HEK293T (cell line): ENCODE measurements at regions not wholly inside any gene's neighbourhood (a gene's known extent, or its start where the extent isn't known, plus 50 kb on each side); places are given as distances from the start of the nearest gene placed in this dataset.
"Not testable (repeated sequence)": the region's sequence is repeated elsewhere in the genome, so short reads cannot be mapped to it uniquely, and the experiment has no call there.

ENCODE experiments used
- CTCF ChIA-PET: fragments of 350-600 bp; formaldehyde crosslinking; extraction: SDS; loops from one replicate; lab custom pipeline; 2021; ENCODE audit warnings: antibody characterized with exemption, inconsistent platforms; lab: Yijun Ruan, JAX
- POLR2A ChIA-PET: fragments of 350-600 bp; formaldehyde crosslinking; extraction: SDS; loops from one replicate; lab custom pipeline; 2020; ENCODE audit warnings: antibody characterized with exemption, inconsistent platforms; lab: Yijun Ruan, JAX
- DNase-seq: peaks from one replicate; pipeline ENCODE4 v3.0.0; 2012; ENCODE audit warnings: mixed read lengths; ENCODE audit errors: extremely low spot score
- ARNT ChIP-seq: fragments of 450-650 bp; IDR thresholded peaks from 2 replicates; pipeline ENCODE4 v1.6.1; 2017; ENCODE audit warnings: mild to moderate bottlenecking
- BHLHE40 ChIP-seq: fragments of 450-650 bp; IDR thresholded peaks from 2 replicates; pipeline ENCODE4 v1.6.1; 2016; ENCODE audit warnings: mild to moderate bottlenecking, moderate library complexity, borderline replicate concordance
- CTBP1 ChIP-seq: fragments of 450-650 bp; IDR thresholded peaks from 2 replicates; pipeline ENCODE4 v1.6.1; 2016; ENCODE audit warnings: borderline replicate concordance
- ELF4 ChIP-seq: fragments of 450-650 bp; IDR thresholded peaks from 2 replicates; pipeline ENCODE4 v1.6.1; 2017; ENCODE audit warnings: antibody characterized with exemption
- FOXA1 ChIP-seq: fragments of 450-650 bp; IDR thresholded peaks from 2 replicates; pipeline ENCODE4 v1.6.1; 2016; ENCODE audit warnings: mild to moderate bottlenecking
- FOXK2 ChIP-seq: fragments of 450-650 bp; IDR thresholded peaks from 2 replicates; pipeline ENCODE4 v1.6.1; 2016; ENCODE audit warnings: mild to moderate bottlenecking
- FOXM1 ChIP-seq: fragments of 450-650 bp; IDR thresholded peaks from 2 replicates; pipeline ENCODE4 v1.6.1; 2017; ENCODE audit warnings: mild to moderate bottlenecking, borderline replicate concordance
- HDGF ChIP-seq: fragments of 450-650 bp; IDR thresholded peaks from 2 replicates; pipeline ENCODE4 v1.6.1; 2017; ENCODE audit warnings: antibody characterized with exemption, borderline replicate concordance
- L3MBTL2 ChIP-seq: fragments of 450-650 bp; conservative IDR thresholded peaks from 2 replicates; pipeline ENCODE4 v1.6.1; 2016; ENCODE audit warnings: mild to moderate bottlenecking
- LEF1 ChIP-seq: fragments of 450-650 bp; IDR thresholded peaks from 2 replicates; pipeline ENCODE4 v1.6.1; 2017; ENCODE audit warnings: mild to moderate bottlenecking, borderline replicate concordance
- NFRKB ChIP-seq: fragments of 450-650 bp; IDR thresholded peaks from 2 replicates; pipeline ENCODE4 v1.6.1; 2016; ENCODE audit warnings: mild to moderate bottlenecking, moderate library complexity
- SP1 ChIP-seq: fragments of 450-650 bp; IDR thresholded peaks from 2 replicates; pipeline ENCODE4 v1.6.1; 2017
- SUZ12 ChIP-seq: fragments of 450-650 bp; IDR thresholded peaks from 2 replicates; pipeline ENCODE4 v1.6.1; 2016; ENCODE audit warnings: mild to moderate bottlenecking
- TARDBP ChIP-seq: fragments of 450-650 bp; IDR thresholded peaks from 2 replicates; pipeline ENCODE4 v1.6.1; 2016
- ZNF384 ChIP-seq: fragments of 450-650 bp; IDR thresholded peaks from 2 replicates; pipeline ENCODE4 v1.6.1; 2016
- TF ChIP-seq, protein P1 (sequence below): fragments of 450-650 bp; IDR thresholded peaks from 2 replicates; pipeline ENCODE4 v1.6.1; 2016

GRCh38 chr5:94009161-94009560 lies 267.8 kb upstream of the POU5F2 start:
- no peak for DNase-seq
- POLR2A ChIA-PET = no interaction called here
- CTCF ChIA-PET = interaction anchor here (0.6 kb wide), 1 partner anchor 95 kb away, joined by 5 read pairs; no protein-coding TSS in a partner anchor
- TF ChIP-seq ARNT (no peak), L3MBTL2 (no peak), BHLHE40 (no peak), ZNF384 (no peak), TARDBP (no peak), SP1 (no peak), FOXA1 (no peak), FOXK2 (no peak), HDGF (no peak), NFRKB (no peak), FOXM1 (no peak)
- TF ChIP-seq, protein P1, sequence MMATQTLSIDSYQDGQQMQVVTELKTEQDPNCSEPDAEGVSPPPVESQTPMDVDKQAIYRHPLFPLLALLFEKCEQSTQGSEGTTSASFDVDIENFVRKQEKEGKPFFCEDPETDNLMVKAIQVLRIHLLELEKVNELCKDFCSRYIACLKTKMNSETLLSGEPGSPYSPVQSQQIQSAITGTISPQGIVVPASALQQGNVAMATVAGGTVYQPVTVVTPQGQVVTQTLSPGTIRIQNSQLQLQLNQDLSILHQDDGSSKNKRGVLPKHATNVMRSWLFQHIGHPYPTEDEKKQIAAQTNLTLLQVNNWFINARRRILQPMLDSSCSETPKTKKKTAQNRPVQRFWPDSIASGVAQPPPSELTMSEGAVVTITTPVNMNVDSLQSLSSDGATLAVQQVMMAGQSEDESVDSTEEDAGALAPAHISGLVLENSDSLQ = no peak

DNA sequence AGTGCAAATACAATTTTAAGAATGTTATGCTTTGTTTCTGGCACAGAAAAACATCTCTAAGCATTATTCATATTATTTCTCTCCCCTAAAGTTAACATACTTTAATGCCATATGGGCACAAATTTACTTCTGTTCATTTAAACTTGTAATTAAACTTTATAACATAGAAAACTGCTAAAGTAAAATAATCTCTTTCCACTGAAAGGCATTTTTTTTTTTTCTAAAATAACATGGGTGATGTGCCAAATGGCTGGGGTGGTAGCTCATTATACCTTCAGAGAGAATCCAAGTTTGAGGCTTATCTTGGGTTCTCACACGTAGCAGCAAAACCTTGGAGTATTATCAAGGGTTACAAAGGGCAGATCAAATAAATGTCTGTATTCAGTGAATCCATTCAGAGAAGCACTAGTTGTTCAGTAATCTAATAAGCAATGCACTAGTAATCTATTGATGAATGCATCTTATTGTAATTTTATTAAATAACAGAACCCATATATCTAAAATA lies 257.6 kb upstream of the POU5F2 start:
- DNase-seq = no peak
- TF ChIP-seq LEF1 (no peak), BHLHE40 (no peak), FOXA1 (no peak), ARNT (no peak), TARDBP (no peak), SP1 (no peak), L3MBTL2 (no peak), NFRKB (no peak)
- TF ChIP-seq, protein P1 = no peak
- ChIA-PET CTCF (no interaction called here), POLR2A (no interaction called here)

- no peak for DNase-seq
- ChIA-PET POLR2A (no interaction called here), CTCF (no interaction called here)
- TF ChIP-seq LEF1 (no peak), L3MBTL2 (no peak), ZNF384 (no peak), ARNT (no peak), CTBP1 (no peak), SUZ12 (no peak), BHLHE40 (no peak), TARDBP (no peak), FOXM1 (no peak), FOXA1 (no peak), SP1 (no peak), ELF4 (no peak), HDGF (no peak), NFRKB (no peak), FOXK2 (no peak)
- TF ChIP-seq, protein P1 = no peak
These were observed 256.2 kb upstream of the POU5F2 start for GRCh38 chr5:93997562-93997961.

GRCh38 chr5:93995126-93995621 lies 253.8 kb upstream of the POU5F2 start:
- TF ChIP-seq FOXM1 (no peak), FOXA1 (no peak), ELF4 (no peak), L3MBTL2 (no peak), BHLHE40 (no peak), LEF1 (no peak), SUZ12 (no peak), TARDBP (no peak), ARNT (no peak), HDGF (no peak)
- POLR2A ChIA-PET = no interaction called here
- no peak for DNase-seq
- CTCF ChIA-PET = no interaction called here

- CTCF ChIA-PET = no interaction called here
- DNase-seq = no peak
- TF ChIP-seq TARDBP (no peak), SUZ12 (no peak), NFRKB (no peak), ARNT (no peak), SP1 (no peak), BHLHE40 (no peak), FOXM1 (no peak), ELF4 (no peak), ZNF384 (no peak), FOXK2 (no peak), CTBP1 (no peak), HDGF (no peak), L3MBTL2 (no peak), FOXA1 (no peak), LEF1 (no peak)
- TF ChIP-seq, protein P1 = no peak
- POLR2A ChIA-PET = interaction anchor here (1.3 kb wide), 1 partner anchor 118 kb away, joined by 3 read pairs; a partner anchor contains a TSS
These were observed 251.8 kb upstream of the POU5F2 start for GRCh38 chr5:93993161-93993560.

- peak; percentile 6 for DNase-seq
- TF ChIP-seq L3MBTL2 = no peak
- peak; percentile 18; the same call in 1 of the 2 replicates for TF ChIP-seq ZNF384
- no peak for TF ChIP-seq ELF4
- ChIA-PET CTCF (interaction anchor here (0.7 kb wide), 1 partner anchor 80 kb away, joined by 3 read pairs; no protein-coding TSS in a partner anchor), POLR2A (no interaction called here)
These were observed 249.2 kb upstream of the POU5F2 start for GRCh38 chr5:93990504-93991070.

GRCh38 chr5:93985940-93986570 lies 244.7 kb upstream of the POU5F2 start:
- DNase-seq, POLR2A ChIA-PET, CTCF ChIA-PET: not testable (repeated sequence)
